ENCODE measurements at regions not wholly inside any gene's neighbourhood (a gene's known extent, or its start where the extent isn't known, plus 50 kb on each side); places are given as distances from the start of the nearest gene placed in this dataset.

DNA sequence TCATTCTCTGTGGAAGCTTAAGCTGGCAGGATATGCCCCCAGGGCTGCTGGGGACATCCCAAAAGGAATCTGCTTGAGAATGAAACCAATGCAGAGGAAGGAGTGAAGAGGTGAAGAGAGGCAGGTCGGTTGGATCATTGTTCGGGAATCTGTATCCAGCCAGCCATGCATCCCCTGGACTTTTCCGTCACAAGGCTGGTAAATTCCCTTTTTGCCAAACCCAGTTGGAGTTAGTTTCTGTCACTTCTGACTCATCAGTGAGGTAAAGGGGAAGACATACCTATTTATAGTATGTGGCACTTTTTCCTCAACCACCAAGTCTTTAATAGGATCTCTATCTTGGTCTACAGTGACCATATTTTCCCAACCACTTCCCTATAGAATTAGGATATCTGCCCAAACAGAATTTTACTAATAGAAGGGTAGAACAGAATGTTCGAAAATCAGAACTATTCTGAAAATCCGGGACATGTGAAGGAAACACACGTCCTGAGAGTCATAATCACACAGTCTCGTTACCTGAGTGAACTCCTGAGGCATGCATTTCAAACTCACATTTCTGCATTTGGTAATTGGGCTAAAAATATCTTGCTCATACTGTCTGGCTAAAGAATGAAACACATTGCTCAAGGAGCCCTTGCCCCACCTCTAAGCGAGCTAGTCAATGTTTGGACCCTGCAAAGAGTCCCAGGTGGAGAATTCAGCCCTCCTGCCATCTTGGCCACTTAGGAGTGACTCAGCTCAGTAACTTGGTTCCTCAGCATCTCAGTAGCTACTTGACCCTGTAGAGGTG, 289.7 kb upstream of the ADAMTS9 start:
- Histone ChIP-seq H3K9ac (no peak overlapping the region), H3K9me3 (ENCODE audit: control insufficient read depth, low read length) (no peaks in the 10 kb centered on the region), H3K27me3 (ENCODE audit: control insufficient read depth, insufficient read depth, low read length) (no peaks in the 10 kb centered on the region), H3K4me2 (ENCODE audit: low read length) (no peak overlapping the region), H3K27ac (no peak overlapping the region), H2AFZ (no peak overlapping the region), H3K4me1 (no peaks in the 10 kb centered on the region), H3K36me3 (ENCODE audit: control insufficient read depth, insufficient read depth, low read length) (no peaks in the 10 kb centered on the region), H3K79me2 (no peaks in the 10 kb centered on the region), H3K4me3 (ENCODE audit: low read depth, low read length) (no peak overlapping the region)
- TF ChIP-seq, protein P1, sequence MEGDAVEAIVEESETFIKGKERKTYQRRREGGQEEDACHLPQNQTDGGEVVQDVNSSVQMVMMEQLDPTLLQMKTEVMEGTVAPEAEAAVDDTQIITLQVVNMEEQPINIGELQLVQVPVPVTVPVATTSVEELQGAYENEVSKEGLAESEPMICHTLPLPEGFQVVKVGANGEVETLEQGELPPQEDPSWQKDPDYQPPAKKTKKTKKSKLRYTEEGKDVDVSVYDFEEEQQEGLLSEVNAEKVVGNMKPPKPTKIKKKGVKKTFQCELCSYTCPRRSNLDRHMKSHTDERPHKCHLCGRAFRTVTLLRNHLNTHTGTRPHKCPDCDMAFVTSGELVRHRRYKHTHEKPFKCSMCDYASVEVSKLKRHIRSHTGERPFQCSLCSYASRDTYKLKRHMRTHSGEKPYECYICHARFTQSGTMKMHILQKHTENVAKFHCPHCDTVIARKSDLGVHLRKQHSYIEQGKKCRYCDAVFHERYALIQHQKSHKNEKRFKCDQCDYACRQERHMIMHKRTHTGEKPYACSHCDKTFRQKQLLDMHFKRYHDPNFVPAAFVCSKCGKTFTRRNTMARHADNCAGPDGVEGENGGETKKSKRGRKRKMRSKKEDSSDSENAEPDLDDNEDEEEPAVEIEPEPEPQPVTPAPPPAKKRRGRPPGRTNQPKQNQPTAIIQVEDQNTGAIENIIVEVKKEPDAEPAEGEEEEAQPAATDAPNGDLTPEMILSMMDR (IDR thresholded peaks at IDR 0.05) = no peak

- H3K27me3 ChIP-seq (ENCODE audit: control insufficient read depth, insufficient read depth, low read length) = no peaks in the 10 kb centered on the region
- H2AFZ ChIP-seq = no peak overlapping the region
- no peaks in the 10 kb centered on the region for H3K4me1 ChIP-seq
- H3K36me3 ChIP-seq (ENCODE audit: control insufficient read depth, insufficient read depth, low read length) = no peaks in the 10 kb centered on the region
- TF ChIP-seq, protein P1 (IDR thresholded peaks at IDR 0.05) = no peak
- H3K27ac ChIP-seq = no peak overlapping the region
- H3K79me2 ChIP-seq = no peaks in the 10 kb centered on the region
- no peak overlapping the region for H3K4me3 ChIP-seq (ENCODE audit: low read depth, low read length)
- H3K9ac ChIP-seq = no peak overlapping the region
- H3K4me2 ChIP-seq (ENCODE audit: low read length) = no peak overlapping the region
- no peaks in the 10 kb centered on the region for H3K9me3 ChIP-seq (ENCODE audit: control insufficient read depth, low read length)
Measured at GRCh38 chr3:64976456-64976855, 288.7 kb upstream of the ADAMTS9 start.

DNA sequence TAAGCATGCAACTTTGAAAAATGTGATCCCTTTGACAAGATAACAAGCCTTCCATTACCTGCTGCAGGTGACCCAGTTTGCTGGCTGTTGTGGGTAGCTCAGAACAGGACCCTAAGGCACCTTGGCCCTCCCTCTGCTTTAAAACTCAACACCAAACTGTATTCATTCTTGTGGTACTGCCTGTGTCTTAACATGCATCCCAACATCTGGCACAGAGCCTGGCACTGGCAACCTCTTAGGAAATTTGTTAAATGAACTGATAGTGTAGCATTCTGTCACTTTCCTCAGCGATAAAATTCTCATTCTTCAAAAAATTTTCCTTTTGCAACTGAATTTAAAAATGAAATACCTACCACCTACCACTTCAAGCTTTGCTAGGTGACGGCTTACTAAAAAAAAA, 287.3 kb upstream of the ADAMTS9 start:
- H3K27ac ChIP-seq = no peak overlapping the region
- no peaks in the 10 kb centered on the region for H3K9me3 ChIP-seq (ENCODE audit: control insufficient read depth, low read length)
- no peaks in the 10 kb centered on the region for H3K4me1 ChIP-seq
- H3K79me2 ChIP-seq = no peaks in the 10 kb centered on the region
- no peak overlapping the region for H3K4me2 ChIP-seq (ENCODE audit: low read length)
- no peaks in the 10 kb centered on the region for H3K27me3 ChIP-seq (ENCODE audit: control insufficient read depth, insufficient read depth, low read length)
- TF ChIP-seq, protein P1 (IDR thresholded peaks at IDR 0.05) = no peak
- no peak overlapping the region for H2AFZ ChIP-seq
- H3K9ac ChIP-seq = no peak overlapping the region
- H3K36me3 ChIP-seq (ENCODE audit: control insufficient read depth, insufficient read depth, low read length) = no peaks in the 10 kb centered on the region
- no peak overlapping the region for H3K4me3 ChIP-seq (ENCODE audit: low read depth, low read length)

GRCh38 chr3:64974401-64974800, 286.6 kb upstream of the ADAMTS9 start:
- H3K79me2 ChIP-seq = no peaks in the 10 kb centered on the region
- no peaks in the 10 kb centered on the region for H3K27me3 ChIP-seq (ENCODE audit: control insufficient read depth, insufficient read depth, low read length)
- H3K4me2 ChIP-seq (ENCODE audit: low read length) = no peak overlapping the region
- H3K9me3 ChIP-seq (ENCODE audit: control insufficient read depth, low read length) = no peaks in the 10 kb centered on the region
- H3K36me3 ChIP-seq (ENCODE audit: control insufficient read depth, insufficient read depth, low read length) = no peaks in the 10 kb centered on the region
- H2AFZ ChIP-seq = no peak overlapping the region
- TF ChIP-seq, protein P1 (IDR thresholded peaks at IDR 0.05) = no peak
- no peak overlapping the region for H3K4me3 ChIP-seq (ENCODE audit: low read depth, low read length)
- H3K27ac ChIP-seq = no peak overlapping the region
- H3K9ac ChIP-seq = no peak overlapping the region
- no peaks in the 10 kb centered on the region for H3K4me1 ChIP-seq

DNA sequence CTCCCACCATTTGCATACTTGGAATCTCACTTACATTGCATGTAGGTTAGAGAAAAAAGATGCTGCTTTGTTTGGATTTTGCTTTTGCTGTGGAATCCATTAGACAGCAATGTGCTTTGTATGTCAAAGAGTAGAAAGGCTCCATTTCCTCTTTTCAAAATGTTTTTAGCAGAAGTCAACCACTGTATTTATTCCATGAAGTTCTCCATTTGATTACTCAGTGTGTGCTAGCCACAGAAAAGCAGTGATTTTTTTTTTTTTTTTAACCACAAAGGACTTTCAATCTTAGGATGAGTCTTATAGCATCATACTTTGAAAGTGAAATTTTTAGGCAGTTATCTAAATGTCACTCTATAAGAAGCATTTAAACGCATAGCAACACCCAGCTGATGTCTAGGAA, 285.0 kb upstream of the ADAMTS9 start:
- Histone ChIP-seq H3K27ac (no peak overlapping the region), H3K36me3 (ENCODE audit: control insufficient read depth, insufficient read depth, low read length) (no peaks in the 10 kb centered on the region), H3K4me3 (ENCODE audit: low read depth, low read length) (no peak overlapping the region), H3K27me3 (ENCODE audit: control insufficient read depth, insufficient read depth, low read length) (no peaks in the 10 kb centered on the region), H2AFZ (no peak overlapping the region), H3K9me3 (ENCODE audit: control insufficient read depth, low read length) (no peaks in the 10 kb centered on the region), H3K79me2 (no peaks in the 10 kb centered on the region), H3K9ac (no peak overlapping the region), H3K4me1 (no peaks in the 10 kb centered on the region), H3K4me2 (ENCODE audit: low read length) (no peak overlapping the region)
- TF ChIP-seq, protein P1 (IDR thresholded peaks at IDR 0.05) = no peak

Data from parathyroid adenoma (tissue), 2 donors.